AML-193 (cell line): ENCODE measurements at regions not wholly inside any gene's neighbourhood (a gene's known extent, or its start where the extent isn't known, plus 50 kb on each side); places are given as distances from the start of the nearest gene placed in this dataset.

ENCODE experiments used
- DNase-seq, 2 experiments: peaks; one replicate each; lab custom pipeline; 2025; lab: John Stamatoyannopoulos, UW

GRCh38 chr3:66165660-66166059 is 55.1 kb upstream of the SLC25A26 start:
- DNase-seq = no peak

- no peak for DNase-seq
These were observed 56.6 kb upstream of the SLC25A26 start for GRCh38 chr3:66164155-66164554.

GRCh38 chr3:66163222-66163621 is 57.6 kb upstream of the SLC25A26 start:
- no peak for DNase-seq

- DNase-seq = no peak
These were observed 58.0 kb upstream of the SLC25A26 start for GRCh38 chr3:66162766-66163165.

- no peak for DNase-seq
These were observed 61.7 kb upstream of the SLC25A26 start for GRCh38 chr3:66158933-66159683.

GRCh38 chr3:66154444-66154861 is 66.3 kb upstream of the SLC25A26 start:
- no peak for DNase-seq

- DNase-seq = no peak
These were observed 67.0 kb upstream of the SLC25A26 start for GRCh38 chr3:66153481-66154443.

GRCh38 chr3:66152336-66152735 is 68.5 kb upstream of the SLC25A26 start:
- no peak for DNase-seq

- DNase-seq = no peak
These were observed 69.8 kb upstream of the SLC25A26 start for GRCh38 chr3:66150977-66151376.

- no peak for DNase-seq
These were observed 71.5 kb upstream of the SLC25A26 start for GRCh38 chr3:66149269-66149668.

GRCh38 chr3:66145408-66145733 is 75.4 kb upstream of the SLC25A26 start:
- DNase-seq = no peak

GRCh38 chr3:66144568-66145407 is 76.0 kb upstream of the SLC25A26 start:
- no peak for DNase-seq

- DNase-seq = no peak
These were observed 78.7 kb upstream of the SLC25A26 start for GRCh38 chr3:66142079-66142478.

- DNase-seq = no peak
These were observed 79.9 kb upstream of the SLC25A26 start for GRCh38 chr3:66140743-66141372.

- no peak for DNase-seq
These were observed 80.7 kb upstream of the SLC25A26 start for GRCh38 chr3:66140106-66140505.

- no peak for DNase-seq
These were observed 81.4 kb upstream of the SLC25A26 start for GRCh38 chr3:66139415-66139814.

GRCh38 chr3:66138336-66139313 is 82.2 kb upstream of the SLC25A26 start:
- DNase-seq = peak; percentile 13 to 19

GRCh38 chr3:66136597-66136996 is 84.2 kb upstream of the SLC25A26 start:
- no peak for DNase-seq

GRCh38 chr3:66133853-66134445 is 86.9 kb upstream of the SLC25A26 start:
- DNase-seq = no peak
